ENCODE measurements at regions not wholly inside any gene's neighbourhood (a gene's known extent, or its start where the extent isn't known, plus 50 kb on each side); places are given as distances from the start of the nearest gene placed in this dataset.

GRCh38 chr13:87087741-87088140 lies 583.4 kb upstream of the SLITRK5 start:
- TF ChIP-seq CTCF (IDR thresholded peaks at IDR 0.05) (no peak), POLR2A (IDR thresholded peaks at IDR 0.05) (no peak)
